ENCODE measurements at regions not wholly inside any gene's neighbourhood (a gene's known extent, or its start where the extent isn't known, plus 50 kb on each side); places are given as distances from the start of the nearest gene placed in this dataset.

DNA sequence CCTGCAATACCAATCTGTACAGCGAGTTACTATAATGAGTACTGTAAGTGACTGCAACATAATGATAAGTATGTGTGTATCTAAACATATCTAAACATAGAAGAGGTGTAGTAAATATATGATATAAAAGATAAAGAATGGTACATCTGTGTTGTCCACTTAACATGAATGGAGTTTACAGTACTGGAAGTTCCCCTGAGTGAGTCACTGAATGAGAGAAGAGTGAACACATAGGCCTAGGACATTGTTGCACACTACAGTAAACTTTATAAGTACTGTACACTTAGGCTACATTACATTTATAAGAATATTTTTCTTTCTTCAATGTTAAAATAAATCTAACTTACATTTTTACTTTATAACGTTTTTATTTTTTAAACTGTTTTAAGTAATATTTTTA, 380.4 kb downstream of the MMUT start:
- Histone ChIP-seq H3K4me3 (ENCODE audit: low read depth in 1 of 5, low read length in 5 of 5) (no peak overlapping the region), H3K36me3 (ENCODE audit: control insufficient read depth in 5 of 5, insufficient read depth in 5 of 5, low read length in 5 of 5) (no peaks in the 10 kb centered on the region), H3K9me3 (ENCODE audit: control insufficient read depth in 5 of 5, low read length in 5 of 5) (peaks cover 0 to 4% (median 0%) of the 10 kb centered on the region in 5 donors), H3K27ac (ENCODE audit: low read depth, low read length) (no peak overlapping the region), H3K4me1 (ENCODE audit: control insufficient read depth in 5 of 5, insufficient read depth in 5 of 5, low read length in 5 of 5) (peaks cover 0 to 2% (median 0%) of the 10 kb centered on the region in 5 donors), H3K9ac (ENCODE audit: low read length in 5 of 5) (no peak overlapping the region), H3K27me3 (ENCODE audit: control insufficient read depth in 5 of 5, insufficient read depth in 4 of 5, low read length in 5 of 5) (no peaks in the 10 kb centered on the region)

DNA sequence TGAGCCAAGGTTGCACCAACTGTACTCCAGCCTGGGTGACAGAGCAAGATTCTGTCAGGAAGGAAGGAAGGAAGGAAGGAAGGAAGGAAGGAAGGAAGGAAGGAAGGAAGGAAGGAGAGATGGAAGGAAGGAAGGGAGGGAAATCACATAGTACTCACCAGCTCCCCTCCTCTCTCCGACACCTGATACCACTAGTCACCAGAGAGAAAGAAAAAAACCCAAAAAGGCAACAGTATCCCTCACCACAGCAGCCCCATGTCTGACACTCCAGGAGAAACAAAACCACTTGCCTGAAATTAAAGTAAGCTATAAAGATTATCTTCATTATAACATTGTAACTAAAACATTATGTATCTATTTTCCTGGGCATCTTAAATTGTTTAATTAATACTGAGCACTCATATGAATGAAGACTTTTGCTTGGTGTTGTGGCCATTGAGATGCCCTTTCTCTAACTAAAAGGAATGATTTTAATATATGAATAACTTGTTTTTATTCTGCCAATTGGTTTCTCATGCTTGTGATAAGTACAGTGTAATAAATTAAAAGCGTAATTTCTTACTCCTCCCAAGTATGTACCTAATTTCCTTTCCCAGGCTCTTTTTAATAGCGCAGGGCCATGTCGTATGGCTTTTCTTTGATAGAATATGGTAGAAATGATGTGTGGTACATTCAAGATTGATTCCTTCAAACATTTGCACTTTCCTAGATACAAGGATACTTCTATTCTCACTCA, 390.0 kb downstream of the MMUT start:
- H3K4me1 ChIP-seq (ENCODE audit: control insufficient read depth in 5 of 5, insufficient read depth in 5 of 5, low read length in 5 of 5), result no peaks in the 10 kb centered on the region
- H3K4me3 ChIP-seq (ENCODE audit: low read depth in 1 of 5, low read length in 5 of 5), result no peak overlapping the region
- no peaks in the 10 kb centered on the region for H3K27me3 ChIP-seq (ENCODE audit: control insufficient read depth in 5 of 5, insufficient read depth in 4 of 5, low read length in 5 of 5)
- peaks cover 0 to 4% (median 0%) of the 10 kb centered on the region in 5 donors for H3K9me3 ChIP-seq (ENCODE audit: control insufficient read depth in 5 of 5, low read length in 5 of 5)
- H3K36me3 ChIP-seq (ENCODE audit: control insufficient read depth in 5 of 5, insufficient read depth in 5 of 5, low read length in 5 of 5), result no peaks in the 10 kb centered on the region
- no peak overlapping the region for H3K27ac ChIP-seq (ENCODE audit: low read depth, low read length)
- H3K9ac ChIP-seq (ENCODE audit: low read length in 5 of 5), result no peak overlapping the region

DNA sequence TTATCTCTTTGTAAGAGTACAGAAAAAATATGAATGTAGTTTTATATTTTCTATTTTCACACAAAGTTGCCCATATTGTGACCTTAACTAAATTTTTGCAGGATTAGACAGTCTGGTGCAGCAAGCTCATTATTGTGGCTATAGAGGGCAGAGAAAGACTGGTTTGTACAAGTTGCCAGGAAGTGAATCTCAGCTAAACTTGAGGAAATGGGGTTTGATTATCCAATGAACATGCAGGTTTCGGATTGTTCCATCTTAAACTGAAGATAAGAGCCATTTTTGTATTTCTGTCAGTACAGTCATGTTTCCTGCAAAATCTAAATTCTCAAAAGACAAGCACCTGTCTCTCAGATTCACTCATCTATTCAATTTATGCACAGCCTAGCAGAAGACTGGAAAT, 390.9 kb downstream of the MMUT start:
- Histone ChIP-seq H3K9me3 (ENCODE audit: control insufficient read depth in 5 of 5, low read length in 5 of 5) (peaks cover 0 to 4% (median 0%) of the 10 kb centered on the region in 5 donors), H3K9ac (ENCODE audit: low read length in 5 of 5) (no peak overlapping the region), H3K36me3 (ENCODE audit: control insufficient read depth in 5 of 5, insufficient read depth in 5 of 5, low read length in 5 of 5) (no peaks in the 10 kb centered on the region), H3K27ac (ENCODE audit: low read depth, low read length) (no peak overlapping the region), H3K27me3 (ENCODE audit: control insufficient read depth in 5 of 5, insufficient read depth in 4 of 5, low read length in 5 of 5) (no peaks in the 10 kb centered on the region), H3K4me1 (ENCODE audit: control insufficient read depth in 5 of 5, insufficient read depth in 5 of 5, low read length in 5 of 5) (no peaks in the 10 kb centered on the region), H3K4me3 (ENCODE audit: low read depth in 1 of 5, low read length in 5 of 5) (no peak overlapping the region)

DNA sequence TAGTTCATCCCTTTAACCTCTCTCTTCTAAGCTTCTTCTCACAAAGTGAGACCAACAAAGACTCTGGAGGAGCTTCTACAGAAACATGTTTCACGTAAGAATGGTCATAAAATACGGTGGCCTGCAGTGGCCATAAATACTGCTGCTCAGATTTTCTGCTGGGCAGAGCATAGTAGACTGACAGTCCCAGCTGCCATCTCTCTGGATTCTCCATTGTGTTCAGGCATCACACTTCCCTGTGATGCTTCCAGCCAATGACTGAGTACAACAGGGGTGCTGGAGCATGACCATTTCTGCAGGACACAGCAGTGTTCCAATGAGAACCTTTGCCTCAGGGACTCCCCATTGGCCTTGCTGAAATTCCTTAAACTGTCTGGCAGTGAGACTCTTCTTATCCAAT, 392.6 kb downstream of the MMUT start:
- H3K4me3 ChIP-seq (ENCODE audit: low read depth in 1 of 5, low read length in 5 of 5), result no peak overlapping the region
- no peak overlapping the region for H3K27ac ChIP-seq (ENCODE audit: low read depth, low read length)
- H3K36me3 ChIP-seq (ENCODE audit: control insufficient read depth in 5 of 5, insufficient read depth in 5 of 5, low read length in 5 of 5), result no peaks in the 10 kb centered on the region
- H3K9me3 ChIP-seq (ENCODE audit: control insufficient read depth in 5 of 5, low read length in 5 of 5), result peaks cover 0 to 6% (median 0%) of the 10 kb centered on the region in 5 donors
- no peaks in the 10 kb centered on the region for H3K4me1 ChIP-seq (ENCODE audit: control insufficient read depth in 5 of 5, insufficient read depth in 5 of 5, low read length in 5 of 5)
- no peaks in the 10 kb centered on the region for H3K27me3 ChIP-seq (ENCODE audit: control insufficient read depth in 5 of 5, insufficient read depth in 4 of 5, low read length in 5 of 5)
- H3K9ac ChIP-seq (ENCODE audit: low read length in 5 of 5), result no peak overlapping the region

DNA sequence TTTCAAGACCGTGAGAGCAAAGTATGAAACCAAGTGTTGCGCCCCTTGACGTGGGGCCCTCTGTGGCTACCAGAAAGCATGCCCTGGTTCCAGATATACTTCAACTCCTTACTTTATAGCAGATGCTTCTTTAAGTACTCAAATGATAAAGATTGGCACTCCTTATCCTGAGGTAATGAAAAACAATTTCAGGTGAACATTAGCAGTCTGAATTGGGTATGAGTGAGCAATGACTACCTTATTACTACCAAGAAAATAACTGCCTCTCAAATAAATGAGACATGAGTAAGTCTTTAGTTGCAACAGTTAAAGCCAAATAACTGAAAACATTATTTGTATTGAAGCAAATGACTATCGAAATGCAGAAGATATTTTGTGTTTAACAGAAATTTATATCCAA, 408.7 kb downstream of the MMUT start:
- Histone ChIP-seq H3K27me3 (ENCODE audit: control insufficient read depth in 5 of 5, insufficient read depth in 4 of 5, low read length in 5 of 5) (no peaks in the 10 kb centered on the region), H3K4me3 (ENCODE audit: low read depth in 1 of 5, low read length in 5 of 5) (no peak overlapping the region), H3K9ac (ENCODE audit: low read length in 5 of 5) (no peak overlapping the region), H3K27ac (ENCODE audit: low read depth, low read length) (no peak overlapping the region), H3K36me3 (ENCODE audit: control insufficient read depth in 5 of 5, insufficient read depth in 5 of 5, low read length in 5 of 5) (no peaks in the 10 kb centered on the region), H3K9me3 (ENCODE audit: control insufficient read depth in 5 of 5, low read length in 5 of 5) (no peaks in the 10 kb centered on the region), H3K4me1 (ENCODE audit: control insufficient read depth in 5 of 5, insufficient read depth in 5 of 5, low read length in 5 of 5) (no peaks in the 10 kb centered on the region)

DNA sequence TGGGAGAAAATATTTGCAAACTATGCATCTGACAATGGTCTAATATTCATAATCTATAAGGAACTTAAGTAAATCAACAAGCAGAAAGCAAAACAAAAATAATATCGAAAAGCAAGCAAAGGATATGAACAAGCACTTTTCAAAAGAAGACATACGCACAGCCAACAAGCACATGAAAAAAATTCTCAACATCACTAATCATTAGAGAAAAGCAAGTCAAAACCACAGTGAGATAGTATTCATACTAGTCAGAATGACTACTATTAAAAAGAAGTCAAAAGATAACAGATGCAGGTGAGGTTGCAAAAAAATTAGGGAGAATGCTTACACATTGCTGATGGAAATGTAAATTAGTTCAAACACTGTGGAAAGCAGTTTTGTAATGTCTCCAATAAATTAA, 410.2 kb downstream of the MMUT start:
- Histone ChIP-seq H3K9ac (ENCODE audit: low read length in 5 of 5) (no peak overlapping the region), H3K36me3 (ENCODE audit: control insufficient read depth in 5 of 5, insufficient read depth in 5 of 5, low read length in 5 of 5) (no peaks in the 10 kb centered on the region), H3K4me3 (ENCODE audit: low read depth in 1 of 5, low read length in 5 of 5) (no peak overlapping the region), H3K4me1 (ENCODE audit: control insufficient read depth in 5 of 5, insufficient read depth in 5 of 5, low read length in 5 of 5) (no peaks in the 10 kb centered on the region), H3K9me3 (ENCODE audit: control insufficient read depth in 5 of 5, low read length in 5 of 5) (no peaks in the 10 kb centered on the region), H3K27ac (ENCODE audit: low read depth, low read length) (no peak overlapping the region), H3K27me3 (ENCODE audit: control insufficient read depth in 5 of 5, insufficient read depth in 4 of 5, low read length in 5 of 5) (no peaks in the 10 kb centered on the region)

DNA sequence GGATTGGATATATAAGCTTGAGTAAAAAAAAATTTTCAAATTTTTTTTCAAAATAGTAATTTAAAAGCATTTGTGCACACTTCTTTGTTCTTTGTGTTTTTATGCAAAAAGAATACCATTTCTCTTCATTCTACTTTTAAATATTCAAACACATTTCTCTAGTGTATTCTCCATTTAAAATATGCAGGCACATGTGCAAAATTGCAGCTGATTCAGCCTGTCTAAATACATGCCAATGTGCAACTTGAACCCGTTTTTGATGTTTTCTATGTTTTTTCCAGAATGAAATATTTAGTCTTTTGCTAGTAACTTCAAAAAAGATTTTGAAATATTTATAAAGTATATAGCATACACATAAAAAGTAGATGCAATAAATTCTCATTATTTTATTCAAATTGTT, 411.8 kb downstream of the MMUT start:
- Histone ChIP-seq H3K9me3 (ENCODE audit: control insufficient read depth in 5 of 5, low read length in 5 of 5) (no peaks in the 10 kb centered on the region), H3K9ac (ENCODE audit: low read length in 5 of 5) (no peak overlapping the region), H3K4me1 (ENCODE audit: control insufficient read depth in 5 of 5, insufficient read depth in 5 of 5, low read length in 5 of 5) (no peaks in the 10 kb centered on the region), H3K27me3 (ENCODE audit: control insufficient read depth in 5 of 5, insufficient read depth in 4 of 5, low read length in 5 of 5) (no peaks in the 10 kb centered on the region), H3K4me3 (ENCODE audit: low read depth in 1 of 5, low read length in 5 of 5) (no peak overlapping the region), H3K36me3 (ENCODE audit: control insufficient read depth in 5 of 5, insufficient read depth in 5 of 5, low read length in 5 of 5) (no peaks in the 10 kb centered on the region), H3K27ac (ENCODE audit: low read depth, low read length) (no peak overlapping the region)

DNA sequence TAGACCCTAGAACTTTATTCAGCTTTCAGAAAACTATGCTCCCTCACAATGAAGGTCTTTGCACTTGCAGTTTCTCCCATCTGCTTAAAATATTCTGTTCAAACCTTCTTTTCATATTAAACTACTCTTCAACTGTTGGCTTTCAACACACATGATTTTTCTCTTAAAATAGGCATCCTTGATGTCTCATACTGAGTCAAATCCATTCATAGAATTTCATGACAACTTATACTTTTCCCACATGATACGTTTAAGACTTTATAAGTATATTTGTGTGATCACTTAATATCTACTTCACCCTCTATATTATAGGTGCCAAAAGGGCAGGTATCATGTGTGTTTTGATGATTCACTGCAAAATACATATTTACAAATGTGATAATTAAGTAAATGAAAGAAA, 412.5 kb downstream of the MMUT start:
- no peaks in the 10 kb centered on the region for H3K27me3 ChIP-seq (ENCODE audit: control insufficient read depth in 5 of 5, insufficient read depth in 4 of 5, low read length in 5 of 5)
- no peak overlapping the region for H3K4me3 ChIP-seq (ENCODE audit: low read depth in 1 of 5, low read length in 5 of 5)
- no peaks in the 10 kb centered on the region for H3K4me1 ChIP-seq (ENCODE audit: control insufficient read depth in 5 of 5, insufficient read depth in 5 of 5, low read length in 5 of 5)
- no peak overlapping the region for H3K27ac ChIP-seq (ENCODE audit: low read depth, low read length)
- no peaks in the 10 kb centered on the region for H3K36me3 ChIP-seq (ENCODE audit: control insufficient read depth in 5 of 5, insufficient read depth in 5 of 5, low read length in 5 of 5)
- H3K9ac ChIP-seq (ENCODE audit: low read length in 5 of 5), result no peak overlapping the region
- H3K9me3 ChIP-seq (ENCODE audit: control insufficient read depth in 5 of 5, low read length in 5 of 5), result no peaks in the 10 kb centered on the region

DNA sequence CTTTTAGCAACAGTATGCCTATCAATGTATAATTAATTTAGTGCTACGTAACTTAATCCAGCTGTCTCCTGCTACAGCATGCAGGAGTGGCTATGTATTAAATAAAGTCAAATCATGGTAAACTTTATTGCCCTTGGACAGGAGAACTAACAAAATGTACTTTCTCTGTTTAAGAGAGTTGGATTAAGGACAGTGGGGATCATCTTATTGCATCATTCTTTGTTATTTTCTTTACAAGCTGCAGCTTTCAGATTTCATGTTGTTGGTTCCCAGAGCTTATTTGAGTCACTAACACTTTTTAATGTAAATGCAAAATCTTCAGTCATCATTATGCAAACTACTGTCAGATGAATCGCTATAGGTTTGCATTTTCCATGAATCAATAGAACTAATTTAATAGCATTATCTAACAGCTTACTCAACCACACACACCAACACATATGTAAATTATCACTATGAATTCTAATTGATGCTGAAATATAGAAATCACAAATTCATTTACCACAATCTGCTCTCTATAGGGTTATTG, 424.7 kb downstream of the MMUT start:
- no peaks in the 10 kb centered on the region for H3K4me1 ChIP-seq (ENCODE audit: control insufficient read depth in 5 of 5, insufficient read depth in 5 of 5, low read length in 5 of 5)
- no peak overlapping the region for H3K27ac ChIP-seq (ENCODE audit: low read depth, low read length)
- no peaks in the 10 kb centered on the region for H3K36me3 ChIP-seq (ENCODE audit: control insufficient read depth in 5 of 5, insufficient read depth in 5 of 5, low read length in 5 of 5)
- no peak overlapping the region for H3K9ac ChIP-seq (ENCODE audit: low read length in 5 of 5)
- H3K27me3 ChIP-seq (ENCODE audit: control insufficient read depth in 5 of 5, insufficient read depth in 4 of 5, low read length in 5 of 5), result no peaks in the 10 kb centered on the region
- H3K9me3 ChIP-seq (ENCODE audit: control insufficient read depth in 5 of 5, low read length in 5 of 5), result no peaks in the 10 kb centered on the region
- no peak overlapping the region for H3K4me3 ChIP-seq (ENCODE audit: low read depth in 1 of 5, low read length in 5 of 5)

DNA sequence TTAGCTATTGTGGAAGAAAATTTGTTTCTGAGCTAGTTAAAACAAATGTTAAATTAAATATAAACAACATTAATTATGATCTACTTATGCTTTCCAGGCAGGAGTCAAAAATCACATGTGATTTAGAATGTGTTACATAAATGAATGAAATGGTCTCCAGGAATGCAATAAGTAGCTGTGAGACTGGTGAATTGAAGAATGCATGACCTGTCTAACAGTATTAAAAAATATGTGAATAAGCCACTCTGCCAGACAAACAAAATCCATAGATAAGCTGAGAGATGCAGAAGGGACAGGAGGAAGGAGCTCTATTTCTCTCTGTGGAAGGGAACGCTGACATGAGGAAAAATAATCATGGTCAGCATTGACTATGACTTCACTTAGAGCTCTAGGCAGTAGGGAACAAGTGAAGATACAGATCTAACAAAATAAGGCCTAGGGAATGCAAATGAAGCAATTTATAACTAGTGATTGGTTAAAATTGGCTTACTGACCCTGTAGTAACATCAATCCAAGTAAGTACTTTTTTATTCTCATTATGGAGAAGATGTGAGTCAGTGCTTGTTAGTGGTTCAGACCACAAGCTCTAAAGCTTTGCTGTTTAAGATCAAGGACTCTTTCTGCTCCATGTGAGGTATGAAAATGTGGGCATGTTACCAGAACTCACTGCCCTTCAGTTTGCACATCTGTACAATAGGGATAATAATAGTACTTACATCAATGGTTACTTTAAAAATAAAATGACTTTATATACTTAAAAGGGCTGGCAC, 432.6 kb downstream of the MMUT start:
- Histone ChIP-seq H3K9ac (ENCODE audit: low read length in 5 of 5) (no peak overlapping the region), H3K27ac (ENCODE audit: low read depth, low read length) (no peak overlapping the region), H3K27me3 (ENCODE audit: control insufficient read depth in 5 of 5, insufficient read depth in 4 of 5, low read length in 5 of 5) (no peaks in the 10 kb centered on the region), H3K9me3 (ENCODE audit: control insufficient read depth in 5 of 5, low read length in 5 of 5) (peaks cover 0 to 4% (median 0%) of the 10 kb centered on the region in 5 donors), H3K4me1 (ENCODE audit: control insufficient read depth in 5 of 5, insufficient read depth in 5 of 5, low read length in 5 of 5) (no peaks in the 10 kb centered on the region), H3K36me3 (ENCODE audit: control insufficient read depth in 5 of 5, insufficient read depth in 5 of 5, low read length in 5 of 5) (no peaks in the 10 kb centered on the region), H3K4me3 (ENCODE audit: low read depth in 1 of 5, low read length in 5 of 5) (no peak overlapping the region)

All from subcutaneous abdominal adipose tissue (tissue), 5 donors.